ENCODE measurements at regions not wholly inside any gene's neighbourhood (a gene's known extent, or its start where the extent isn't known, plus 50 kb on each side); places are given as distances from the start of the nearest gene placed in this dataset.

DNA sequence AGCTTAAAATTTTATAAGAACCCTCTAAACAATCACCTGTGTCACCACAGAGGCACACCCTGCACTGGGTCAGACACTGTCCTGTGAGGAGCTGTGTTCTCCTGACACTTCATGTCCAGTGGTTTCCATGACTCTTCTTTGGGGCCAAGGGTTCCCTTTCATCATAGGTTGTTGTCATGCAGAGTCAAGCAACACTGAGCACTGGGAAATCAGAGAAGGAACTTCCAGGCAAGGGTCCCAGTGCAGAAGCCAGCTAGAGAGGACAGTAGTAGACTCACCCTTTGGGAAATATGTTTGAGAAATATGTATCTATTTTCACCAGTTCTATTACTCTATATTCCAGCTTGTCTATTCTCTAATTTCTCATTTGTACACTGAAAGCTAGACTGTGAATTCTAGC, 56.4 kb upstream of the PRSS58 start:
- H3K9me3 Mint-ChIP-seq, result no peaks in the 10 kb centered on the region

DNA sequence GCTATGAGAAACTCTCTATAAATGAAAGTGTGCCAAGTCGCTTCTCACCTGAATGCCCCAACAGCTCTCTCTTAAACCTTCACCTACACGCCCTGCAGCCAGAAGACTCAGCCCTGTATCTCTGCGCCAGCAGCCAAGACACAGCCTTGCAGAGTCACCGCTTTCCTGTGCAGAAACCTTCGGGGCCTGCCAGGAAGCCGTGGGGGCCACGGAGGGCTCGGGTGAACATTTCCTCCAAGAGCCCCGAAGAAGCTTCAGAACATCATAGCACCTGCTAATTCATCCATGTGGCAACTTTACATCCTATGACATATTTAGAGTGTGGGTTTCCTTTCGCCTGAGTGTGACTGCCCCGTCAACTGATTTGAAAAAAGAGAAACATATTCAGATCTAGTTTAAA, 55.7 kb upstream of the PRSS58 start:
- H3K27ac Mint-ChIP-seq, result no peak overlapping the region
- H3K36me3 Mint-ChIP-seq (ENCODE audit: low read depth), result no peaks in the 10 kb centered on the region
- H3K27me3 Mint-ChIP-seq (ENCODE audit: insufficient read depth), result peaks cover 18% of the 10 kb centered on the region
- TF ChIP-seq, protein P1, sequence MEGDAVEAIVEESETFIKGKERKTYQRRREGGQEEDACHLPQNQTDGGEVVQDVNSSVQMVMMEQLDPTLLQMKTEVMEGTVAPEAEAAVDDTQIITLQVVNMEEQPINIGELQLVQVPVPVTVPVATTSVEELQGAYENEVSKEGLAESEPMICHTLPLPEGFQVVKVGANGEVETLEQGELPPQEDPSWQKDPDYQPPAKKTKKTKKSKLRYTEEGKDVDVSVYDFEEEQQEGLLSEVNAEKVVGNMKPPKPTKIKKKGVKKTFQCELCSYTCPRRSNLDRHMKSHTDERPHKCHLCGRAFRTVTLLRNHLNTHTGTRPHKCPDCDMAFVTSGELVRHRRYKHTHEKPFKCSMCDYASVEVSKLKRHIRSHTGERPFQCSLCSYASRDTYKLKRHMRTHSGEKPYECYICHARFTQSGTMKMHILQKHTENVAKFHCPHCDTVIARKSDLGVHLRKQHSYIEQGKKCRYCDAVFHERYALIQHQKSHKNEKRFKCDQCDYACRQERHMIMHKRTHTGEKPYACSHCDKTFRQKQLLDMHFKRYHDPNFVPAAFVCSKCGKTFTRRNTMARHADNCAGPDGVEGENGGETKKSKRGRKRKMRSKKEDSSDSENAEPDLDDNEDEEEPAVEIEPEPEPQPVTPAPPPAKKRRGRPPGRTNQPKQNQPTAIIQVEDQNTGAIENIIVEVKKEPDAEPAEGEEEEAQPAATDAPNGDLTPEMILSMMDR (IDR thresholded peaks at IDR 0.05), result no peak
- H3K9me3 Mint-ChIP-seq, result no peaks in the 10 kb centered on the region
- H3K4me1 Mint-ChIP-seq (ENCODE audit: low read depth), result no peaks in the 10 kb centered on the region
- no peak overlapping the region for H3K4me3 Mint-ChIP-seq
- no peak for DNase-seq

More for the DNA sequence above, 56.4 kb upstream of the PRSS58 start:
- TF ChIP-seq, protein P1 (IDR thresholded peaks at IDR 0.05), result no peak
- Mint-ChIP-seq H3K4me1 (ENCODE audit: low read depth) (no peaks in the 10 kb centered on the region), H3K27ac (no peak overlapping the region), H3K4me3 (no peak overlapping the region), H3K27me3 (ENCODE audit: insufficient read depth) (peaks cover 18% of the 10 kb centered on the region), H3K36me3 (ENCODE audit: low read depth) (no peaks in the 10 kb centered on the region)
- DNase-seq, result no peak

DNA sequence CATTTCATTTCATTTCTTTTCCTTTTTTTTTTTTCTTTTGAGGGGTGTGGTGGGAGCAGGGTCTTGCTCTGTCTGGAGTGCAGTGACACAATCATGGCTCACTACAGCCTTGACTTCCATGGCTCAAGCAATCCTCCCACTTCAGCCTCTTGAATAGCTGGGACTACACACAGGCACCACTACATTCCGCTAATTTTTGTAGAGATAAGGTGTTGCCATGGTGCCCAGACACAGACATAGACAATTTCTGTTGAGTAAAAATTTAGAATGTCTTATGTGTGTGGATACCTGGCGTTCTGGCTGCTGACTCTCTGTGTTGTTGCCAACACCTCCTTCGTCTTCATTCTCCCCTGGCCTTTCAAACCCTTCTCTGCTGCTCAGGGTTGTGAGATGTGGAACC, 54.0 kb upstream of the PRSS58 start:
- H3K9me3 Mint-ChIP-seq, result no peaks in the 10 kb centered on the region
- no peak overlapping the region for H3K4me3 Mint-ChIP-seq
- TF ChIP-seq, protein P1 (IDR thresholded peaks at IDR 0.05), result no peak
- DNase-seq, result no peak
- no peaks in the 10 kb centered on the region for H3K36me3 Mint-ChIP-seq (ENCODE audit: low read depth)
- peaks cover 13% of the 10 kb centered on the region; the same call in 1 of the 2 replicates for H3K27me3 Mint-ChIP-seq (ENCODE audit: insufficient read depth)
- no peak overlapping the region for H3K27ac Mint-ChIP-seq
- no peaks in the 10 kb centered on the region for H3K4me1 Mint-ChIP-seq (ENCODE audit: low read depth)

DNA sequence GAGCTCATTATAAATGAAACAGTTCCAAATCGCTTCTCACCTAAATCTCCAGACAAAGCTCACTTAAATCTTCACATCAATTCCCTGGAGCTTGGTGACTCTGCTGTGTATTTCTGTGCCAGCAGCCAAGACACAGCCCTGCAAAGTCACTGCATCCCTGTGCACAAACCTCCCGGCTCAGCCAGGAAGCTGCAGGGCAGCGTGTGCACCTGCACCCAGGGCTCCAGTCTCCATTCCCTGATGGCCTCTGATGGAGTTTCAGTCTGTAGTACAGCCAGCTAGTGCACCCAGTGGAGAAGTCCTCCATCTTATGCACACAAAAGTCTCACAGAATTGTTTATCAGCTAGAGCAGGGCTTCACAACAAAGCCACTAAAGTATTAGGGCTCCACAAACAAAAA, 51.1 kb upstream of the PRSS58 start:
- TF ChIP-seq, protein P1 (IDR thresholded peaks at IDR 0.05), result no peak
- Mint-ChIP-seq H3K4me1 (ENCODE audit: low read depth) (no peaks in the 10 kb centered on the region), H3K4me3 (no peak overlapping the region), H3K9me3 (no peaks in the 10 kb centered on the region), H3K27me3 (ENCODE audit: insufficient read depth) (peaks cover 8% of the 10 kb centered on the region; the same call in 1 of the 2 replicates), H3K36me3 (ENCODE audit: low read depth) (no peaks in the 10 kb centered on the region), H3K27ac (no peak overlapping the region)
- DNase-seq, result no peak

DNA sequence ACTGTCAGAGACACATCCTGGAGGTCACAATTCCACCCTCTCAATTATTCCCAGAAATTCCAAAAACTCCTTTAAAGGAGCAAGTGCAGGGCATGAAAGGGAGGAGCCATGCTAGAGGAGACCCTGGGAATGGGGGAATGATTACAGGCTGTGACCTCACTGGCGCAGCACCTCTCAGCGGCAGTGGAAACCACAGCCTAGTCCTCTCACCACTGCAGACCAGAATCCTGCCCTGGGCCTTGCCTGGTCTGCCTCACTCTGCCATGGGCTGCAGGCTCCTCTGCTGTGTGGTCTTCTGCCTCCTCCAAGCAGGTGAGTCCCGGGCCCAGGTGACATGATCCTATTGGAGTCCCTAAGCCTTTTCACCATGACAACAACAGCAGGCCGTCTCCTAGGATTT, 50.5 kb upstream of the PRSS58 start:
- Mint-ChIP-seq H3K27me3 (ENCODE audit: insufficient read depth) (peaks cover 6% of the 10 kb centered on the region), H3K4me1 (ENCODE audit: low read depth) (no peaks in the 10 kb centered on the region), H3K36me3 (ENCODE audit: low read depth) (no peaks in the 10 kb centered on the region), H3K9me3 (no peaks in the 10 kb centered on the region), H3K27ac (no peak overlapping the region), H3K4me3 (no peak overlapping the region)
- DNase-seq, result no peak
- TF ChIP-seq, protein P1 (IDR thresholded peaks at IDR 0.05), result no peak
